Epithelial cell of proximal tubule (primary cell): ENCODE measurements at regions not wholly inside any gene's neighbourhood (a gene's known extent, or its start where the extent isn't known, plus 50 kb on each side); places are given as distances from the start of the nearest gene placed in this dataset.

Experiments
- DNase-seq: peaks from one replicate; pipeline ENCODE4 v3.0.0-alpha.2; 2011; ENCODE audit warnings: low read depth
- H3K4me3 ChIP-seq: 2 replicates; pipeline ENCODE4 v1.5.1; 2011; ENCODE audit warnings: low read depth, mild to moderate bottlenecking, low read length
- TF ChIP-seq, protein P1 (sequence below): conservative IDR thresholded peaks from 2 replicates; pipeline ENCODE4 v1.5.1; 2012; ENCODE audit warnings: low read depth, mild to moderate bottlenecking, low read length

DNA sequence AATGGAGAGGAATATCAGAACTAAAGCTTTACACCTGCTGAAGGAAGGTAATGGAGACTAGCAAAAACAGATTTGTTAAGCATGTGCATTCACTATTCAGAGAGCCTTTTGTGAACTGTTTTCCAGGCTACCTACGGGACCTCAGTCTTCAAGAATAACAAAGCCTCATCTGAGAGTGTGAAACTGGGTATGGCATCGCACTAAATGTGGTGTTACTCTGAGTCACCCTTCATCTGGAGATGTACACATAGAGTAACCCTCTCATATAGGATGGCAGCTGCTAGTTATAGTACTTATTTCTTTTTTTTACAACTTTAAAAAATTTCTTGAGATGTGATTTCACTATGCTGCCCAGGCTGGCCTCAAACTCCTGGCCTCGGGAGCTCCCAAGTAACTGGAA, 306.8 kb downstream of the ZNF608 start:
- no peak for DNase-seq
- TF ChIP-seq, protein P1, sequence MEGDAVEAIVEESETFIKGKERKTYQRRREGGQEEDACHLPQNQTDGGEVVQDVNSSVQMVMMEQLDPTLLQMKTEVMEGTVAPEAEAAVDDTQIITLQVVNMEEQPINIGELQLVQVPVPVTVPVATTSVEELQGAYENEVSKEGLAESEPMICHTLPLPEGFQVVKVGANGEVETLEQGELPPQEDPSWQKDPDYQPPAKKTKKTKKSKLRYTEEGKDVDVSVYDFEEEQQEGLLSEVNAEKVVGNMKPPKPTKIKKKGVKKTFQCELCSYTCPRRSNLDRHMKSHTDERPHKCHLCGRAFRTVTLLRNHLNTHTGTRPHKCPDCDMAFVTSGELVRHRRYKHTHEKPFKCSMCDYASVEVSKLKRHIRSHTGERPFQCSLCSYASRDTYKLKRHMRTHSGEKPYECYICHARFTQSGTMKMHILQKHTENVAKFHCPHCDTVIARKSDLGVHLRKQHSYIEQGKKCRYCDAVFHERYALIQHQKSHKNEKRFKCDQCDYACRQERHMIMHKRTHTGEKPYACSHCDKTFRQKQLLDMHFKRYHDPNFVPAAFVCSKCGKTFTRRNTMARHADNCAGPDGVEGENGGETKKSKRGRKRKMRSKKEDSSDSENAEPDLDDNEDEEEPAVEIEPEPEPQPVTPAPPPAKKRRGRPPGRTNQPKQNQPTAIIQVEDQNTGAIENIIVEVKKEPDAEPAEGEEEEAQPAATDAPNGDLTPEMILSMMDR = no peak

DNA sequence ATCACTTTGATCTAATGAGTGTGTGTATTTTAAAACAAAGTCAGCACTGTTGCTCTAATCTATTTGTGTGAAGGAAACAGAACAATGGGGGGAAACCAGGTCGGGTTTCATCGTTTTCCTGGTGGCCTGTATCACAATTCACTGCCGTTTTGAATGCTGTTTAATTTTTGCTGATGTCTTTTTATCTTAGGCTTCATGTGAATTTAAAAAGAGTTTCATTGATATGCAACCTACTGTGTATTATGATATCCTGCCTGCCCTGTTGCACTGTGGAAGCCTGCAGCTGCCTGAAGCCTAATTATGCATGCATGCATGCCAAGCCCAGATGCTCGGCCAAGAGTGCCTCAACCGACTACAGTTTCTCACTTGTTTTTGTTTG, 307.5 kb downstream of the ZNF608 start:
- no peak for DNase-seq
- no peak overlapping the region for H3K4me3 ChIP-seq
- TF ChIP-seq, protein P1 = no peak

More for the DNA sequence above, 306.8 kb downstream of the ZNF608 start:
- no peak overlapping the region for H3K4me3 ChIP-seq

DNA sequence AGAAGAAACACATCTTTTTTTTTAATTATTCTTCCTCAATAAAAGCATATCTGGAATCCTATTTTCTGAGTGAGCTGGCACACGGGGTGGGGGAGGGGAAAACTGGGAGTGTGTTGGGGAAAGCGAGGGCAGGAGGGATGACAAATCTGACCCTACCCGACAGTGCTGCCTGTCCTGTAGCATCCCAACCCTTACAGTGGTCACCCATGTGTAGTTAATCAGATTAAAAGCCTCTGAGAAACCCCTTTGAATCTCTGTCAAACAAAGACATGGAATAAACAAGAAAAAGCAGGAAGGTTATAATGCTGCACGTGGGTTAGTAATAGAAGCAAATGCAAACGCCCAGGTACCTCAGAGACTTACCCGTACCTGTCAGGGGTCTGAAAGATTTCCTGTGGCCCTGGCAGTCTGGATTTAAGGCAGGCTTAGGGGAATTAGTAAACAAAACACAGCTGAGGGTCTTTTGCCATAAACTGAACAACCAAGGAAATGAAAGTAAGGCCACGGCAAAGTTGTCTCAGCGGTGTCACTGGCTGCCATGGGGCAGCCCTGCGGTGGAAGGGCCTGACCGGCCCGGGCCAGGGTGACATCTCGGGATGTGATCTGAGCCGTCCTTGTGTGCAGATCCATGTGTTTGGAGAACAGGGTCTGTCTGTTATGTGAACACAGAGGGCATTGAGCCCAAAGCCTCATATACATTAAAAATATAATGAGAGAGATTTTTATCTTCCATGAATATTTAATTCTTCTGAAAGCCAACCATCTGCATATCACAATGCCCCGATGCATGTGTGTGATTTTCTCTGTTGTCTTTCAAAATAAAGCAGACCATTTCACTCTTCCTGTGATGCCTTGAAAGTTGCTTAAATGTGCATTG, 308.2 kb downstream of the ZNF608 start:
- no peak overlapping the region for H3K4me3 ChIP-seq
- no peak for DNase-seq
- TF ChIP-seq, protein P1 = no peak

DNA sequence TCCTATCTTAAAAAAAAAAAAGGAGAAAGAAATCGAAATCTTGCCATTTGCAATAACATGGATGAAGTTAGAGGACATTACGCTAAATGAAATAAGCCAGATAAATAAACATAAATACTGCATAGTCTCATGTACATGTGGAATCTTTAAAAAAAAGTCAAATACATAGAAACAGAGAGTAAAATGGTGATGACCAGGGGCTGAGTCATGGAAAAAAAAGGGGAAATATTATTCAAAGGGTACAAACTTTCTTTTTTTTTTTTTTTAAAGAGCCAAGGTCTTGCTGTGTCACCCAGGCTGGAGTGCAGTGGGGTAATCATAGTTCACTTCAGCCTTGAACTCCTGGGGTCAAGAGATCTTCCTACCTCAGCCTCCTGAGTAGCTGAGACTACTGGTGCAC, 310.1 kb downstream of the ZNF608 start:
- DNase-seq = no peak
- TF ChIP-seq, protein P1 = no peak
- H3K4me3 ChIP-seq = no peak overlapping the region

DNA sequence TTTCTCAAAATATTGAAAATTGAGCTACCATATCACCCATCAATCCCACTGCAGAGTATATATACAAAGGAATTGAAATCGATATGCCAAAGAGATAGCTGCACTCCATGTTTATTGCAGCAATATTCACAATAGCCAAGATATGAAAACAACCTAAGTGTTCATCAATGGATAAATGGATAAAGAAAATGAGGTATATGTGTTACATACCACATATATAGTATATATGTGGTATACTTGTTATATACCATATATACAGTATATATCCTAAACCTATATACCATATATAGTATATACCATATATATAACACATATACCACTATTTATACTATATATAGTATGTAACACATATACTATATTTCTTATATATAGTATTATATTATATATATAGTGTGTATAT, 313.3 kb downstream of the ZNF608 start:
- DNase-seq = no peak

DNA sequence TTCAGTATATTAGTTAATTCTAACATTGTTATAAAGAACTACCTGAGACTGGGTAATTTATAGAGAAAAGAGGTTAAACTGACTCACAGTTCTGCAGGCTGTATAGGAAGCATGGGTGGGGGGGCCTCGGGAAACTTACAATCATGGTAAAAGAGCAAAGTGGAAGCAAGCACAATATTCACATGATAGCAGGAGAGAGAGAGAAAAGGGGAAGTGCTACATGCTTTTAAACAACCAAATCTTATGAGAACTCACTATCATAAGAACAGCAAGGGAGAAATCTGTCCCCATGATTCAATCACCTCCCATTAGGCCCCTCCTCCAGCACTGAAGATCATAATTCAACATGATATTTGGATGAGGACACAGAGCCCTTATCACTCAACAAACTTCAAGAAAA, 324.9 kb downstream of the ZNF608 start:
- DNase-seq = no peak
- TF ChIP-seq, protein P1 = no peak

More for the DNA sequence above, 313.3 kb downstream of the ZNF608 start:
- TF ChIP-seq, protein P1 = no peak
- H3K4me3 ChIP-seq = no peak overlapping the region

DNA sequence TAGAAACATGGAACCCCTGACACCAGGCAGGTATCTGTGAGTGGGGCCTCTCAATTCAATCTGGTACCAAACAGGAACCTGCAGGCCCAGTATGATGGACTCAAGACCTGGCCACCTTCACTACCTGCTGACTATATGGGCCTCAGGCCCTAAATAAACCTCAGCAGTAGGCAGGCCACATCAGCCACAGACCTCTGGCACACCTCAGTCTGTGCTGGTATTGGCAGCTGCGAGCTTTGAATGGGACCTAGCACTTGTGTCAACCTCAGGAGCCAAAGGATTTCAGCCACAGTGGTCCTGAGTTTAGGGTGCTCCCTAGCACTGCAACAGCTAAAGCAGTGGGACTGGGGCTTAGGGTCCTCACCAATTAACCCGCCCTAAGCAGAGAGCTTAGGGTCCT, 325.5 kb downstream of the ZNF608 start:
- DNase-seq = no peak
- TF ChIP-seq, protein P1 = no peak
- no peak overlapping the region for H3K4me3 ChIP-seq

More for the DNA sequence above, 324.9 kb downstream of the ZNF608 start:
- H3K4me3 ChIP-seq = no peak overlapping the region
